B cell (primary cell): ENCODE measurements at regions not wholly inside any gene's neighbourhood (a gene's known extent, or its start where the extent isn't known, plus 50 kb on each side); places are given as distances from the start of the nearest gene placed in this dataset.
"Not testable (repeated sequence)": the region's sequence is repeated elsewhere in the genome, so short reads cannot be mapped to it uniquely, and the experiment has no call there.

Experiments
- ATAC-seq: fragments of 200-7000 bp; cut with Tn5 transposase; one replicate; pipeline ENCODE4 v1.10.0; 2021; ENCODE audit warnings: low read depth, mild to moderate bottlenecking, moderate number of reproducible peaks, moderate library complexity
- CTCF ChIA-PET: fragments of 350-600 bp; sonication (Branson Sonifier 250); formaldehyde crosslinking; loops from one replicate; lab custom pipeline; 2021; ENCODE audit warnings: antibody characterized with exemption, inconsistent platforms; lab: Charles Lee
- POLR2A ChIA-PET: fragments of 350-600 bp; sonication (Branson Sonifier 250); formaldehyde crosslinking; loops from one replicate; lab custom pipeline; 2021; ENCODE audit warnings: antibody characterized with exemption; lab: Charles Lee
- DNase-seq: peaks from one replicate; pipeline ENCODE4 v3.0.0; 2013
- H2AFZ ChIP-seq: 2 replicates; pipeline ENCODE4 v1.6.1; 2012; ENCODE audit warnings: mild to moderate bottlenecking, low read depth, low read length; ENCODE audit not compliant: insufficient read depth, poor library complexity, severe bottlenecking
- H3K27ac ChIP-seq, 2 donors: 1 replicate in 1 of 2; 2 replicates in 1 of 2; pipeline ENCODE4 v1.5.1; 2012 to 2013; ENCODE audit warnings: low read length in 2 of 2, mild to moderate bottlenecking in 2 of 2, moderate library complexity in 1 of 2
- H3K27me3 ChIP-seq, 4 experiments: fragments of 200-600 bp in 1 of 4; sonication (generic) in 1 of 4; replicated peaks in 1 of 4; 1 replicate in 2 of 4; 2 replicates in 2 of 4; pipeline versions ENCODE4 v1.6.1 to v1.7.0; 2013 to 2016; ENCODE audit warnings: low read length in 3 of 4, mild to moderate bottlenecking in 2 of 4, mixed read lengths in 1 of 4, moderate library complexity in 1 of 4; ENCODE audit not compliant: insufficient read depth in 4 of 4, control insufficient read depth in 3 of 4; ENCODE audit errors: control extremely low read depth in 1 of 4
- H3K36me3 ChIP-seq, 2 experiments: replicated peaks in 1 of 2; 1 replicate in 1 of 2; 2 replicates in 1 of 2; pipeline versions ENCODE4 v1.6.1 to v1.7.1; 2013; ENCODE audit warnings: low read length in 1 of 2; ENCODE audit not compliant: insufficient read depth in 2 of 2, control insufficient read depth in 1 of 2; ENCODE audit errors: control extremely low read depth in 1 of 2, extremely low read depth in 1 of 2
- H3K4me1 ChIP-seq, 2 donors: fragments of 200-600 bp in 1 of 2; sonication (generic) in 1 of 2; 1 replicate in 1 of 2; 2 replicates in 1 of 2; pipeline versions ENCODE4 v1.5.1 to v1.6.1; 2013 to 2017; ENCODE audit warnings: low read length in 2 of 2; ENCODE audit not compliant: control insufficient read depth in 2 of 2, insufficient read depth in 2 of 2
- H3K4me2 ChIP-seq: replicated peaks from 2 replicates; pipeline ENCODE3; 2012; ENCODE audit warnings: mild to moderate bottlenecking, low read depth, low read length; ENCODE audit not compliant: poor library complexity, severe bottlenecking
- H3K4me3 ChIP-seq, 5 experiments: fragments of 200-600 bp in 1 of 5; sonication (generic) in 1 of 5; 1 replicate in 3 of 5; 2 replicates in 2 of 5; pipeline versions ENCODE4 v1.5.1 to v1.7.0; 2011 to 2016; ENCODE audit warnings: low read length in 4 of 5, mild to moderate bottlenecking in 4 of 5, low read depth in 2 of 5, control low read depth in 1 of 5, moderate library complexity in 1 of 5; ENCODE audit not compliant: insufficient read depth in 1 of 5; ENCODE audit errors: control extremely low read depth in 1 of 5, extremely low read depth in 1 of 5
- H3K79me2 ChIP-seq: fragments of 200-600 bp; sonication (generic); one replicate; pipeline ENCODE4 v1.6.0; 2016; ENCODE audit warnings: low read length; ENCODE audit not compliant: control insufficient read depth, insufficient read depth
- H3K9ac ChIP-seq: fragments of 200-600 bp; sonication (generic); 2 replicates; pipeline ENCODE4 v1.6.1; 2017; ENCODE audit warnings: mild to moderate bottlenecking, low read length, moderate library complexity
- H3K9me3 ChIP-seq, 3 donors: one replicate each; pipeline versions ENCODE4 v1.6.1 to v1.7.1; 2013; ENCODE audit warnings: low read length in 2 of 3; ENCODE audit not compliant: control insufficient read depth in 2 of 3, insufficient read depth in 1 of 3; ENCODE audit errors: control extremely low read depth in 1 of 3
- H4K20me1 ChIP-seq: 2 replicates; pipeline ENCODE4 v1.6.0; 2012; ENCODE audit warnings: mild to moderate bottlenecking, low read length; ENCODE audit not compliant: insufficient read depth, control insufficient read depth, poor library complexity, severe bottlenecking
- H3K27ac Mint-ChIP-seq: one replicate; pipeline ENCODE4 v1.8.0; 2021; ENCODE audit warnings: mixed read lengths
- H3K27me3 Mint-ChIP-seq: one replicate; pipeline ENCODE4 v1.8.0; 2021; ENCODE audit warnings: mixed read lengths
- H3K4me1 Mint-ChIP-seq: one replicate; pipeline ENCODE4 v1.8.0; 2021; ENCODE audit warnings: mixed read lengths
- H3K4me3 Mint-ChIP-seq: one replicate; pipeline ENCODE4 v1.8.0; 2021; ENCODE audit warnings: mixed read lengths
- H3K9me3 Mint-ChIP-seq: one replicate; pipeline ENCODE4 v1.8.0; 2022; ENCODE audit warnings: mixed read lengths; ENCODE audit not compliant: insufficient read depth
- WGBS: methylation state at CpG from one replicate; pipeline ENCODE4 v1.1.5; 2013; ENCODE audit warnings: missing lambda C conversion rate; ENCODE audit not compliant: insufficient coverage; 5-methylcytosine and 5-hydroxymethylcytosine counted together
- intact Hi-C: fragments of 100-400 bp; cut with micrococcal nuclease; formaldehyde crosslinking; loops from one replicate; pipeline ENCODE4 v1.10.0; 2022

- H2AFZ ChIP-seq, H3K9ac ChIP-seq, H3K4me3 Mint-ChIP-seq, H3K27ac Mint-ChIP-seq, H3K79me2 ChIP-seq, H3K27ac ChIP-seq, H3K4me2 ChIP-seq, H3K27me3 Mint-ChIP-seq, H3K36me3 ChIP-seq, H4K20me1 ChIP-seq, DNase-seq, H3K4me3 ChIP-seq, ATAC-seq, H3K27me3 ChIP-seq, H3K9me3 Mint-ChIP-seq, intact Hi-C loops, H3K9me3 ChIP-seq, CTCF ChIA-PET, POLR2A ChIA-PET: not testable (repeated sequence)
- peaks cover 7 to 22% of the 10 kb centered on the region in 2 donors for H3K4me1 ChIP-seq
- peaks cover 17% of the 10 kb centered on the region for H3K4me1 Mint-ChIP-seq
- 95% methylated on average over 3 of the region's 19 CpGs for WGBS
Measured at GRCh38 chr15:85258559-85259209, 121.7 kb upstream of the AKAP13 start.

DNA sequence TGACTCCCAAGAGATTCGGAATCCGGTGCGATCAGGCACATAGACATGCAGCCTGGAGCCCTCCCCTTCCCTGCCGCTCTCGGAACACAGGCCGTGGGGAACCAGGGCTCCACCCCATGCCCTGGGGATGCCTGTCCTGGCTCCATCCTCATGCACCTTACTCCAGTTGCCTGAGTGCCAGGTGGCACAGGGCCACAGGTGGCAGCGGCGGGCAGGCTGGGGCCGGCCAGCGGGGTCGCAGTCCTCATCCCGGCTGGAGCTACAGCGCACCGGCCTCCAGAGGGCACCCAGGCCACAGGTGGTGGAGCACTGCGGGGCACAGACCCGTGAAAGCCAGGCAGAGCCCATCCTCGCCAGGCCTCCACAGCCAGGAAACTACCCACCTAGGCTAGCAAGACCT lies 119.9 kb upstream of the AKAP13 start:
- peaks cover 13% of the 10 kb centered on the region for H3K4me1 Mint-ChIP-seq
- POLR2A ChIA-PET, result not testable (repeated sequence)
- no CpG with 5 or more reads among the region's 17 CpGs for WGBS

DNA sequence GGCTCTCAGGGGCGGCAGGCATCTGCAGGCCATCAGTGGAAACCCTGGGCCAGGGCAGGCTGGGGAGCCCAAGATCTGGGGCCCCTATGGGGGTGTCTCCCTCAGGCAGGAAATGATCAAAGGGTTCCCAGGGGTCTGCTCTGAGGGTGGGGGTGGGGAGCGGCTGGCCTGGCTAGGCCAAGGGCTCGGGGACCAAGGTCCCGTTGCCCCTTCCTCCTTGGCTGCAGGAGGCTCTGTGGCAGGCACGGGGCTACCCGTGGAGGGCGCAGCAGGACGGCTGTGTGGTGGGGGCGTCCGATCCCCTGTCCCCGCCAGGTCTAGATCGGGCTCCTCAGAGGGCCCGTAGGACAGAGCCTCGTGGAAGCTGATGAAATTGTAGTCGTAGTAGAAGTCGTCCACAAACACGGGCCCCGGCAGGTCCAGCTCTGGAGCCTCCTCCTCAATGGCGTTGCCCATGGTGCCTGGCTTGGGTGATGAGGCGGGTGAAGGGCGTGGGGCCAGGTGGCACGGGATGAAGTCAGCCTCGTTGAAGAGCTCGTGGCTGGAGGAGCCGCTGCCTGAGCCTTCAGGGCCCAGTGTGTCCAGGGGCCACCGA lies 117.8 kb upstream of the AKAP13 start:
- WGBS, result 87% methylated on average over 11 of the region's 26 CpGs
- H3K27me3 Mint-ChIP-seq, POLR2A ChIA-PET, H3K27me3 ChIP-seq, ATAC-seq, H2AFZ ChIP-seq, CTCF ChIA-PET, H3K9me3 ChIP-seq, H3K27ac ChIP-seq, H3K9ac ChIP-seq, intact Hi-C loops, H3K79me2 ChIP-seq, H3K4me2 ChIP-seq, H3K4me1 Mint-ChIP-seq, DNase-seq, H3K9me3 Mint-ChIP-seq, H3K27ac Mint-ChIP-seq, H3K4me3 Mint-ChIP-seq, H3K4me3 ChIP-seq, H4K20me1 ChIP-seq, H3K4me1 ChIP-seq, H3K36me3 ChIP-seq: not testable (repeated sequence)

More for the DNA sequence above, 119.9 kb upstream of the AKAP13 start:
- H3K9ac ChIP-seq, H3K9me3 Mint-ChIP-seq, H3K4me3 Mint-ChIP-seq, H3K27ac ChIP-seq, H3K79me2 ChIP-seq, H3K4me2 ChIP-seq, H3K27me3 Mint-ChIP-seq, H3K36me3 ChIP-seq, intact Hi-C loops, ATAC-seq, DNase-seq, CTCF ChIA-PET, H3K4me3 ChIP-seq, H2AFZ ChIP-seq, H3K27me3 ChIP-seq, H3K9me3 ChIP-seq, H3K27ac Mint-ChIP-seq, H4K20me1 ChIP-seq: not testable (repeated sequence)
- H3K4me1 ChIP-seq, result peaks cover 7 to 21% of the 10 kb centered on the region in 2 donors

GRCh38 chr15:85263842-85264440 lies 116.5 kb upstream of the AKAP13 start:
- H3K27me3 ChIP-seq, H3K27ac Mint-ChIP-seq, DNase-seq, H3K4me3 ChIP-seq, H3K4me3 Mint-ChIP-seq, intact Hi-C loops, H3K9me3 Mint-ChIP-seq, POLR2A ChIA-PET, H3K27me3 Mint-ChIP-seq, H3K9me3 ChIP-seq, CTCF ChIA-PET, ATAC-seq, H3K4me1 Mint-ChIP-seq, H3K79me2 ChIP-seq, H3K4me2 ChIP-seq, H3K27ac ChIP-seq, H3K36me3 ChIP-seq, H2AFZ ChIP-seq, H3K4me1 ChIP-seq, H3K9ac ChIP-seq, H4K20me1 ChIP-seq: not testable (repeated sequence)
- 96% methylated on average over 4 of the region's 13 CpGs for WGBS
